ENCODE measurements at regions not wholly inside any gene's neighbourhood (a gene's known extent, or its start where the extent isn't known, plus 50 kb on each side); places are given as distances from the start of the nearest gene placed in this dataset.
A peak's percentile ranks its signal among the peaks of the same experiment; 100 is the strongest.

GRCh38 chr2:22340716-22341115 is 1044.3 kb upstream of the KLHL29 start:
- no peak overlapping the region for H3K4me3 Mint-ChIP-seq
- CTCF ChIA-PET = no interaction called here
- H3K36me3 Mint-ChIP-seq = no peaks in the 10 kb centered on the region
- no peak overlapping the region for H3K27ac Mint-ChIP-seq
- no peak for ATAC-seq
- no peak for DNase-seq
- H3K4me1 Mint-ChIP-seq = no peaks in the 10 kb centered on the region
- H3K27me3 Mint-ChIP-seq = no peaks in the 10 kb centered on the region
- H3K9me3 Mint-ChIP-seq (ENCODE audit: low read depth) = peaks cover 13% of the 10 kb centered on the region

GRCh38 chr2:22347306-22347705 is 1037.7 kb upstream of the KLHL29 start:
- H3K27me3 Mint-ChIP-seq = no peaks in the 10 kb centered on the region
- peaks cover 10% of the 10 kb centered on the region for H3K9me3 Mint-ChIP-seq (ENCODE audit: low read depth)
- no peak overlapping the region for H3K27ac Mint-ChIP-seq
- no peak overlapping the region for H3K4me3 Mint-ChIP-seq
- CTCF ChIA-PET = no interaction called here
- ATAC-seq (no peak), DNase-seq (no peak)
- H3K36me3 Mint-ChIP-seq = no peaks in the 10 kb centered on the region
- H3K4me1 Mint-ChIP-seq = no peaks in the 10 kb centered on the region

- CTCF ChIA-PET = no interaction called here
- Mint-ChIP-seq H3K27me3 (no peaks in the 10 kb centered on the region), H3K4me1 (no peaks in the 10 kb centered on the region), H3K36me3 (no peaks in the 10 kb centered on the region), H3K27ac (no peak overlapping the region), H3K9me3 (ENCODE audit: low read depth) (peaks cover 8% of the 10 kb centered on the region), H3K4me3 (no peak overlapping the region)
- ATAC-seq (no peak), DNase-seq (no peak)
These were observed 1034.4 kb upstream of the KLHL29 start for GRCh38 chr2:22350621-22351020.

GRCh38 chr2:22355816-22356433 is 1029.1 kb upstream of the KLHL29 start:
- no peaks in the 10 kb centered on the region for H3K4me1 Mint-ChIP-seq
- no peak overlapping the region for H3K27ac Mint-ChIP-seq
- DNase-seq (peak; percentile 53), ATAC-seq (no peak)
- no peaks in the 10 kb centered on the region for H3K36me3 Mint-ChIP-seq
- CTCF ChIA-PET = interaction anchor here (0.9 to 1.5 kb wide), 4 partner anchors 17 to 24 kb away, joined by 3 to 4 read pairs (median 3); no protein-coding TSS in a partner anchor
- no peak overlapping the region for H3K4me3 Mint-ChIP-seq
- H3K9me3 Mint-ChIP-seq (ENCODE audit: low read depth) = peaks cover 5% of the 10 kb centered on the region
- H3K27me3 Mint-ChIP-seq = no peaks in the 10 kb centered on the region

GRCh38 chr2:22359071-22359672 is 1025.8 kb upstream of the KLHL29 start:
- Mint-ChIP-seq H3K4me1 (no peaks in the 10 kb centered on the region), H3K36me3 (no peaks in the 10 kb centered on the region), H3K27me3 (no peaks in the 10 kb centered on the region), H3K4me3 (no peak overlapping the region), H3K9me3 (ENCODE audit: low read depth) (peaks cover 2% of the 10 kb centered on the region), H3K27ac (no peak overlapping the region)
- DNase-seq (no peak), ATAC-seq (no peak)
- CTCF ChIA-PET = no interaction called here

GRCh38 chr2:22360735-22361374 is 1024.1 kb upstream of the KLHL29 start:
- no peaks in the 10 kb centered on the region for H3K27me3 Mint-ChIP-seq
- H3K4me1 Mint-ChIP-seq = no peaks in the 10 kb centered on the region
- no peak overlapping the region for H3K4me3 Mint-ChIP-seq
- H3K9me3 Mint-ChIP-seq (ENCODE audit: low read depth) = peaks cover 2% of the 10 kb centered on the region
- DNase-seq = no peak
- no peaks in the 10 kb centered on the region for H3K36me3 Mint-ChIP-seq
- no peak for ATAC-seq
- CTCF ChIA-PET = no interaction called here
- no peak overlapping the region for H3K27ac Mint-ChIP-seq

GRCh38 chr2:22361571-22361970 is 1023.4 kb upstream of the KLHL29 start:
- H3K4me3 Mint-ChIP-seq = no peak overlapping the region
- DNase-seq (no peak), ATAC-seq (no peak)
- no peak overlapping the region for H3K27ac Mint-ChIP-seq
- H3K9me3 Mint-ChIP-seq (ENCODE audit: low read depth) = peaks cover 2% of the 10 kb centered on the region
- H3K36me3 Mint-ChIP-seq = no peaks in the 10 kb centered on the region
- H3K27me3 Mint-ChIP-seq = no peaks in the 10 kb centered on the region
- no peaks in the 10 kb centered on the region for H3K4me1 Mint-ChIP-seq
- CTCF ChIA-PET = no interaction called here

- Mint-ChIP-seq H3K36me3 (no peaks in the 10 kb centered on the region), H3K27ac (no peak overlapping the region), H3K9me3 (ENCODE audit: low read depth) (peaks cover 11% of the 10 kb centered on the region), H3K4me1 (no peaks in the 10 kb centered on the region), H3K4me3 (no peak overlapping the region), H3K27me3 (no peaks in the 10 kb centered on the region)
- DNase-seq (no peak), ATAC-seq (no peak)
- CTCF ChIA-PET = no interaction called here
These were observed 1009.9 kb upstream of the KLHL29 start for GRCh38 chr2:22375096-22375495.

GRCh38 chr2:22377268-22377667 is 1007.7 kb upstream of the KLHL29 start:
- H3K9me3 Mint-ChIP-seq (ENCODE audit: low read depth) = peaks cover 10% of the 10 kb centered on the region
- no peaks in the 10 kb centered on the region for H3K36me3 Mint-ChIP-seq
- H3K27ac Mint-ChIP-seq = no peak overlapping the region
- no peak for DNase-seq
- CTCF ChIA-PET = no interaction called here
- no peaks in the 10 kb centered on the region for H3K4me1 Mint-ChIP-seq
- ATAC-seq = no peak
- no peaks in the 10 kb centered on the region for H3K27me3 Mint-ChIP-seq
- no peak overlapping the region for H3K4me3 Mint-ChIP-seq

GRCh38 chr2:22382479-22383169 is 1002.4 kb upstream of the KLHL29 start:
- Mint-ChIP-seq H3K27me3 (no peaks in the 10 kb centered on the region), H3K4me3 (no peak overlapping the region), H3K9me3 (ENCODE audit: low read depth) (peaks cover 5% of the 10 kb centered on the region), H3K27ac (no peak overlapping the region), H3K36me3 (no peaks in the 10 kb centered on the region), H3K4me1 (no peaks in the 10 kb centered on the region)
- CTCF ChIA-PET = no interaction called here
- DNase-seq = no peak
- no peak for ATAC-seq

GRCh38 chr2:22397847-22398246 is 987.1 kb upstream of the KLHL29 start:
- H3K4me1 Mint-ChIP-seq = no peaks in the 10 kb centered on the region
- no peaks in the 10 kb centered on the region for H3K27me3 Mint-ChIP-seq
- ATAC-seq (no peak), DNase-seq (no peak)
- H3K9me3 Mint-ChIP-seq (ENCODE audit: low read depth) = peaks cover 5% of the 10 kb centered on the region
- CTCF ChIA-PET = no interaction called here
- no peak overlapping the region for H3K4me3 Mint-ChIP-seq
- H3K27ac Mint-ChIP-seq = no peak overlapping the region
- no peaks in the 10 kb centered on the region for H3K36me3 Mint-ChIP-seq

- Mint-ChIP-seq H3K27me3 (no peaks in the 10 kb centered on the region), H3K4me1 (no peaks in the 10 kb centered on the region), H3K4me3 (no peak overlapping the region), H3K27ac (no peak overlapping the region), H3K36me3 (no peaks in the 10 kb centered on the region), H3K9me3 (ENCODE audit: low read depth) (peaks cover 7% of the 10 kb centered on the region)
- no peak for DNase-seq
- no peak for ATAC-seq
- CTCF ChIA-PET = no interaction called here
These were observed 981.2 kb upstream of the KLHL29 start for GRCh38 chr2:22403748-22404147.

- Mint-ChIP-seq H3K27me3 (no peaks in the 10 kb centered on the region), H3K36me3 (no peaks in the 10 kb centered on the region), H3K4me3 (no peak overlapping the region), H3K9me3 (ENCODE audit: low read depth) (peaks cover 13% of the 10 kb centered on the region), H3K4me1 (no peaks in the 10 kb centered on the region), H3K27ac (no peak overlapping the region)
- no peak for DNase-seq
- CTCF ChIA-PET = no interaction called here
- no peak for ATAC-seq
These were observed 978.4 kb upstream of the KLHL29 start for GRCh38 chr2:22406625-22407024.

GRCh38 chr2:22420076-22420475 is 964.9 kb upstream of the KLHL29 start:
- DNase-seq = no peak
- Mint-ChIP-seq H3K9me3 (ENCODE audit: low read depth) (peaks cover 10% of the 10 kb centered on the region), H3K27me3 (no peaks in the 10 kb centered on the region), H3K4me3 (no peak overlapping the region), H3K4me1 (no peaks in the 10 kb centered on the region), H3K36me3 (no peaks in the 10 kb centered on the region), H3K27ac (no peak overlapping the region)
- no peak for ATAC-seq
- CTCF ChIA-PET = no interaction called here

Measured in activated CD8-positive, alpha-beta memory T cell treated with anti-CD3 and anti-CD28 coated beads, Interleukin-2, amount 10 ng/mL, durations not matched to agents 7 days and 5 days (primary cell).